Colonic mucosa (tissue), 4 donors: ENCODE measurements at regions not wholly inside any gene's neighbourhood (a gene's known extent, or its start where the extent isn't known, plus 50 kb on each side); places are given as distances from the start of the nearest gene placed in this dataset.

Source experiments
- DNase-seq: peaks from one replicate; pipeline ENCODE4 v3.0.0-alpha.2; 2020
- H3K27ac ChIP-seq: fragments of 200-600 bp; one replicate; pipeline ENCODE4 v1.8.0; 2021
- H3K27me3 ChIP-seq: fragments of 200-600 bp; one replicate; pipeline ENCODE4 v1.8.0; 2021
- H3K36me3 ChIP-seq: fragments of 200-600 bp; one replicate; pipeline ENCODE4 v1.8.0; 2021
- H3K4me1 ChIP-seq: fragments of 200-600 bp; one replicate; pipeline ENCODE4 v1.8.0; 2021; ENCODE audit warnings: mild to moderate bottlenecking
- H3K4me3 ChIP-seq: fragments of 200-600 bp; one replicate; pipeline ENCODE4 v1.8.0; 2021
- H3K9ac ChIP-seq, 2 donors: one replicate each; pipeline ENCODE4 v1.7.0; 2013; ENCODE audit warnings: control low read depth in 2 of 2, low read depth in 2 of 2, low read length in 2 of 2
- H3K9me3 ChIP-seq: fragments of 200-600 bp; one replicate; pipeline ENCODE4 v1.8.0; 2021
- CTCF ChIP-seq: fragments of 200-600 bp; IDR thresholded peaks from one replicate; pipeline ENCODE4 v1.8.0; 2022; ENCODE audit warnings: antibody characterized with exemption, mild to moderate bottlenecking
- intact Hi-C: fragments of 100-400 bp; cut with DNase I; formaldehyde crosslinking; loops from one replicate; pipeline ENCODE4 v1.14.1; 2022
- donor health status: healthy.
- donor health status: DM: no; HTN: no; CAD: no.
- donor health status: DM: no; HTN: no; CAD: no.

DNA sequence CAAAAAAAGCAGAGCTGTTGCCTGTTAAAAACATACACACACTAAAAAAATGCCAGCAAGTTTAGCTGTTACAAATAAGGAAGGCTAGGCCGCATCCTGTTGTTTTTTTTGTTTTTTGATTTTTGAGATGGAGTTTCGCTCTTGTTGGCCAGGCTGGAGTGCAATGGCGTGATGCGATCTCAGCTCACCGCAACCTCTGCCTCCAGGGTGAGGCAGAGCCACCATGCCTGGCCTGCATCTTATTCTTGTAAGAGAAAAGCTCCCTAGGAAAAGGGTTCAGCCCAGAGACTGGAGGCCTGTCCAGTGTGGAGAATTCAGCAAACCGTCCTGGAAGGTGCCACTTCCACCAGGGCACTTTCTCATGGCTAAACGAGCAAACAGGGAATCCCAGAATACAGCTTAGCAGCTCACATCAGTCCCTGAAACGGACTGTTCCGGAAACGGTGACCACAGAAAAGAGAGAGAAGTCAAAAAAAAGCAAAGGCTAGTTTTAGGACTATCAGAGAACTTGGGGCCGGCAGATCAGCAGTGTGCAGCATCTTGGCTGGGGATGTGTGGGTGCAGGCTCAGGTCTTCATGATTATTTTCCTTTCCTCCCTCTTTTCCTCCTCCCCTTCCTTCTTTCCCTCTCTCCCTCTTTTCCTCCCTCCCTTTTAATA is 283.6 kb downstream of the AJAP1 start:
- Histone ChIP-seq H3K4me3 (no peak overlapping the region), H3K27me3 (no peaks in the 10 kb centered on the region), H3K36me3 (no peaks in the 10 kb centered on the region), H3K9ac (no peak overlapping the region), H3K9me3 (no peaks in the 10 kb centered on the region), H3K27ac (no peak overlapping the region), H3K4me1 (no peaks in the 10 kb centered on the region)
- no peak for TF ChIP-seq CTCF
- intact Hi-C loops, result no loop called here
- no peak for DNase-seq

- intact Hi-C loops, result no loop called here
- no peaks in the 10 kb centered on the region for H3K27me3 ChIP-seq
- H3K27ac ChIP-seq, result no peak overlapping the region
- no peaks in the 10 kb centered on the region for H3K36me3 ChIP-seq
- TF ChIP-seq CTCF, result no peak
- no peaks in the 10 kb centered on the region for H3K9me3 ChIP-seq
- no peak overlapping the region for H3K4me3 ChIP-seq
- no peak overlapping the region for H3K9ac ChIP-seq
- DNase-seq, result no peak
- H3K4me1 ChIP-seq, result no peaks in the 10 kb centered on the region
Observed at GRCh38 chr1:4935807-4936206, 281.4 kb downstream of the AJAP1 start.

DNA sequence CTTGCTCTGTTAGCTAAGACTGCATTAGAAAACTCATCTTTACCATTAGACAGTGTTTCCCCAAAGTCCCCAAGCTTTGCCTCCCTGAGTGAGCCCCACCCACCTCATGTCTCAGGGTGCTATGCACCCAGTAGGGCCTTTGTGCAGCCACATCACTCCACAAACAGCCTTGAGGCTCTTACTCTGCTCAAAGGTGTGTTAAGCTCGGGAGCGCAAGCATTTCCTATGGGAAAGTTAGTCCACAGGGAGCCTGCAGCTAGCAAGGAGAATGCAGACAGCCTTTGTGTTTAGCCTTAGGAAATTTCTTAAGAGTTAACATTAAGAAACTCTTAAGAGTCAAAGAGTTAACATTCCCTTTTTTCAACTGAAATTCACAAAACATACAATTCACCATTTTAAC is 278.8 kb downstream of the AJAP1 start:
- H3K4me3 ChIP-seq, result no peak overlapping the region
- TF ChIP-seq CTCF, result no peak
- no peak overlapping the region for H3K27ac ChIP-seq
- H3K9me3 ChIP-seq, result no peaks in the 10 kb centered on the region
- H3K9ac ChIP-seq, result no peak overlapping the region
- H3K27me3 ChIP-seq, result no peaks in the 10 kb centered on the region
- no peaks in the 10 kb centered on the region for H3K4me1 ChIP-seq
- H3K36me3 ChIP-seq, result no peaks in the 10 kb centered on the region
- DNase-seq, result no peak
- intact Hi-C loops, result no loop called here

GRCh38 chr1:4932311-4933030 is 278.1 kb downstream of the AJAP1 start:
- no peak for DNase-seq
- Histone ChIP-seq H3K9me3 (no peaks in the 10 kb centered on the region), H3K36me3 (no peaks in the 10 kb centered on the region), H3K4me1 (no peaks in the 10 kb centered on the region), H3K9ac (no peak overlapping the region), H3K27me3 (no peaks in the 10 kb centered on the region), H3K4me3 (no peak overlapping the region), H3K27ac (no peak overlapping the region)
- intact Hi-C loops, result no loop called here
- no peak for TF ChIP-seq CTCF

GRCh38 chr1:4931486-4931885 is 277.1 kb downstream of the AJAP1 start:
- Histone ChIP-seq H3K4me3 (no peak overlapping the region), H3K27me3 (no peaks in the 10 kb centered on the region), H3K4me1 (no peaks in the 10 kb centered on the region), H3K36me3 (no peaks in the 10 kb centered on the region), H3K9me3 (no peaks in the 10 kb centered on the region), H3K9ac (no peak overlapping the region), H3K27ac (no peak overlapping the region)
- intact Hi-C loops, result no loop called here
- no peak for DNase-seq
- no peak for TF ChIP-seq CTCF
